Fibroblast of lung (primary cell): ENCODE measurements at regions not wholly inside any gene's neighbourhood (a gene's known extent, or its start where the extent isn't known, plus 50 kb on each side); places are given as distances from the start of the nearest gene placed in this dataset.
"Not testable (repeated sequence)": the region's sequence is repeated elsewhere in the genome, so short reads cannot be mapped to it uniquely, and the experiment has no call there.

ENCODE experiments used
- DNase-seq, 2 donors: peaks; one replicate each; pipeline versions ENCODE4 v3.0.0 to v3.0.0-alpha.2; 2010; ENCODE audit warnings: low read depth in 2 of 2
- H2AFZ ChIP-seq: 2 replicates; pipeline ENCODE4 v1.5.1; 2012; ENCODE audit warnings: low read length, control low read depth, inconsistent platforms
- H3K27ac ChIP-seq: 2 replicates; pipeline ENCODE4 v1.5.1; 2011; ENCODE audit warnings: low read length, control low read depth; ENCODE audit not compliant: insufficient read depth
- H3K27me3 ChIP-seq: 2 replicates; pipeline ENCODE4 v1.5.1; 2011; ENCODE audit warnings: mild to moderate bottlenecking, low read length; ENCODE audit not compliant: control insufficient read depth, insufficient read depth
- H3K36me3 ChIP-seq: 2 replicates; pipeline ENCODE4 v1.5.1; 2011; ENCODE audit warnings: low read length; ENCODE audit not compliant: control insufficient read depth, insufficient read depth
- H3K4me1 ChIP-seq: 2 replicates; pipeline ENCODE4 v1.5.1; 2011; ENCODE audit warnings: low read length; ENCODE audit not compliant: control insufficient read depth, insufficient read depth; ENCODE audit errors: extremely low read depth
- H3K4me2 ChIP-seq: 2 replicates; pipeline ENCODE4 v1.5.1; 2011; ENCODE audit warnings: low read length, control low read depth; ENCODE audit not compliant: insufficient read depth; ENCODE audit errors: extremely low read depth
- H3K4me3 ChIP-seq, 4 experiments: fragments of 200-600 bp in 1 of 4; sonication (generic) in 1 of 4; replicated peaks in 1 of 4; 2 replicates each; pipeline ENCODE4 v1.5.1; 2011 to 2016; ENCODE audit warnings: low read length in 4 of 4, low read depth in 3 of 4, mild to moderate bottlenecking in 3 of 4, control low read depth in 2 of 4, inconsistent platforms in 1 of 4, mixed read lengths in 1 of 4; ENCODE audit not compliant: insufficient read depth in 1 of 4; ENCODE audit errors: control extremely low read depth in 1 of 4
- H3K79me2 ChIP-seq: 2 replicates; pipeline ENCODE4 v1.5.1; 2012; ENCODE audit warnings: mild to moderate bottlenecking, low read length, inconsistent platforms; ENCODE audit not compliant: control insufficient read depth, insufficient read depth
- H3K9ac ChIP-seq: 2 replicates; pipeline ENCODE4 v1.5.1; 2011; ENCODE audit warnings: mild to moderate bottlenecking, low read length, control low read depth; ENCODE audit not compliant: insufficient read depth
- H3K9me3 ChIP-seq: 2 replicates; pipeline ENCODE4 v1.5.1; 2012; ENCODE audit warnings: low read depth, low read length; ENCODE audit not compliant: control insufficient read depth, insufficient read depth
- H4K20me1 ChIP-seq: 2 replicates; pipeline ENCODE4 v1.5.1; 2011; ENCODE audit warnings: low read length; ENCODE audit not compliant: control insufficient read depth, insufficient read depth; ENCODE audit errors: extremely low read depth
- CTCF ChIP-seq, 2 donors: IDR thresholded peaks in 1 of 2; conservative IDR thresholded peaks in 1 of 2; 1 replicate in 1 of 2; 2 replicates in 1 of 2; pipeline ENCODE4 v1.5.1; 2011 to 2012; ENCODE audit warnings: low read length in 2 of 2, control low read depth in 1 of 2, inconsistent platforms in 1 of 2, low read depth in 1 of 2, mild to moderate bottlenecking in 1 of 2
- EZH2 ChIP-seq: IDR thresholded peaks from 2 replicates; pipeline ENCODE4 v1.5.1; 2012; ENCODE audit warnings: low read length, control low read depth, mild to moderate bottlenecking; ENCODE audit errors: missing control alignments

DNA sequence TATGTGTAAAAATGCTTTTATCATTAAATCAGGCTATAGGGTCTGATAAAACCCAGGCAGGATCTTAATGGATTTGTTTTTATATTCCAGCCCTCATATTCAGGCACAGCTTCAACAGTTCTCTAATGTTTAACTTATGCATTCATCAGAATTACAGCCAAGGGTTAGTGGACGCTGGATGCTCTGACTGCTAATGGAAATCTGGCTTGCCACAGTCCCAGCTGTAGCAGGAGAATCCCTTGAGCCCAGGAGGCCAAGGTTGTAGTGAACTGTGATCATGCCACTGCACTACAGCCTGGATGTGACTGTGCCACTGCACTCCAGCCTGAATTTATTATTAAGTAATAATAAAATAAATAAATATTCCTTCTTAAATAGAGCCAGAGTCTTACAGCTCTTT is 98.0 kb downstream of the SLC25A46 start:
- Histone ChIP-seq H3K27ac (no peak overlapping the region), H3K9me3 (no peaks in the 10 kb centered on the region), H2AFZ (no peak overlapping the region), H3K36me3 (no peaks in the 10 kb centered on the region), H3K4me2 (no peak overlapping the region), H3K27me3 (no peaks in the 10 kb centered on the region), H3K4me3 (no peak overlapping the region), H4K20me1 (no peaks in the 10 kb centered on the region), H3K79me2 (no peaks in the 10 kb centered on the region), H3K4me1 (no peaks in the 10 kb centered on the region), H3K9ac (no peak overlapping the region)
- DNase-seq = no peak
- no peak for TF ChIP-seq EZH2
- TF ChIP-seq CTCF (conservative IDR thresholded peaks at IDR 0.05 in 1 of 2, IDR thresholded peaks at IDR 0.05 in 1 of 2; ENCODE audit: low read depth in 1 of 2, low read length in 2 of 2) = no peak

- H4K20me1 ChIP-seq, H3K36me3 ChIP-seq, H2AFZ ChIP-seq, H3K9me3 ChIP-seq, H3K4me3 ChIP-seq, H3K4me1 ChIP-seq, H3K4me2 ChIP-seq, DNase-seq, H3K27ac ChIP-seq, H3K27me3 ChIP-seq, H3K79me2 ChIP-seq, H3K9ac ChIP-seq: not testable (repeated sequence)
Observed at GRCh38 chr5:110838357-110838756, 99.5 kb downstream of the SLC25A46 start.

DNA sequence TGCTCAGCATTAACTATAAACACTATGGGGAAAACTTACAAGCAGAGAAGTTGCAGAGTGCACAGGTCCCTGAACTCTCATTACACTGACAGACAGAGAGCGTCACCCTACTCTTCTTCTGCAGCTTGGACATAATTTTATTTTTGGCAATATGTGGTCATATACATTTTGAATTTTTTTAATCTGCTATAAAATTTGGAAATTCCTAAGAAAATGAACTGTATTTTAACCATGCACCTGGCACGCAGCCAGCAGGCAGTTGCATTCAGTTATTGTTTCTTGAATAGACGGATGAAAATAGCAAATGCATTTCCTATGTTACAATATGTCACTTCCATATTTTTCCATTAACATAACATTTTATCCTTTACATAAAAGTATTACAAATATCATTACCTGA is 100.2 kb downstream of the SLC25A46 start:
- H3K79me2 ChIP-seq = no peaks in the 10 kb centered on the region
- no peaks in the 10 kb centered on the region for H3K27me3 ChIP-seq
- H3K27ac ChIP-seq = no peak overlapping the region
- H3K9me3 ChIP-seq = no peaks in the 10 kb centered on the region
- no peak overlapping the region for H3K9ac ChIP-seq
- H3K4me3 ChIP-seq = no peak overlapping the region
- H3K4me1 ChIP-seq = no peaks in the 10 kb centered on the region
- no peak for DNase-seq
- no peak overlapping the region for H3K4me2 ChIP-seq
- H2AFZ ChIP-seq = no peak overlapping the region
- no peaks in the 10 kb centered on the region for H3K36me3 ChIP-seq
- no peaks in the 10 kb centered on the region for H4K20me1 ChIP-seq
- TF ChIP-seq CTCF (conservative IDR thresholded peaks at IDR 0.05 in 1 of 2, IDR thresholded peaks at IDR 0.05 in 1 of 2; ENCODE audit: low read depth in 1 of 2, low read length in 2 of 2) = no peak
- no peak for TF ChIP-seq EZH2
